GM12878 (cell line): ENCODE measurements at regions not wholly inside any gene's neighbourhood (a gene's known extent, or its start where the extent isn't known, plus 50 kb on each side); places are given as distances from the start of the nearest gene placed in this dataset.

Source experiments
- ATAC-seq: fragments of 200-7000 bp; cut with Tn5 transposase; 3 replicates; pipeline ENCODE4 v1.9.1; 2020; ENCODE audit warnings: mild to moderate bottlenecking, moderate library complexity
- BruUV-seq: library from RNA; stranded (reverse); fragments of 400-500 nt; replicated peaks from 2 replicates; lab custom pipeline; 2021; lab: Mats Ljungman, UMichigan
- CTCF ChIA-PET: fragments of 300-600 bp; sonication (Branson Sonifier 250); formaldehyde crosslinking; extraction: SDS; loops from one replicate; lab custom pipeline; 2021; ENCODE audit warnings: inconsistent platforms; lab: Yijun Ruan, JAX
- POLR2A ChIA-PET: fragments of 350-600 bp; formaldehyde crosslinking; extraction: SDS; loops from one replicate; lab custom pipeline; 2021; ENCODE audit warnings: inconsistent platforms; lab: Charles Lee
- RAD21 ChIA-PET: fragments of 300-600 bp; sonication (Branson Sonifier 250); formaldehyde crosslinking; loops from one replicate; lab custom pipeline; 2023; ENCODE audit warnings: antibody characterized with exemption; ENCODE audit not compliant: unreplicated experiment; lab: Charles Lee
- SMC1A ChIA-PET: fragments of 300-600 bp; sonication (Branson Sonifier 250); formaldehyde crosslinking; loops from one replicate; lab custom pipeline; 2023; ENCODE audit not compliant: unreplicated experiment, uncharacterized antibody; lab: Charles Lee
- DNase-seq: peaks from one replicate; pipeline ENCODE4 v3.0.0-alpha.2; 2011; ENCODE audit warnings: low read depth, low spot score
- FAIRE-seq: peaks from 3 replicates; lab custom pipeline; 2011; peaks lifted over from hg19 to GRCh38; lab: Jason Lieb, UNC
- H2AFZ ChIP-seq: 2 replicates; pipeline ENCODE4 v1.6.0; 2011; ENCODE audit warnings: low read depth, low read length, control low read depth; ENCODE audit not compliant: control insufficient read depth
- H3K27ac ChIP-seq: 2 replicates; pipeline ENCODE4 v1.5.1; 2011; ENCODE audit warnings: control low read depth; ENCODE audit not compliant: control insufficient read depth, insufficient read depth
- H3K27me3 ChIP-seq, 2 experiments: replicated peaks in 1 of 2; 2 replicates each; pipeline versions ENCODE4 v1.6.0 to v1.6.1; 2011; ENCODE audit warnings: low read length in 1 of 2; ENCODE audit not compliant: control insufficient read depth in 2 of 2, insufficient read depth in 2 of 2
- H3K36me3 ChIP-seq, 2 experiments: 2 replicates each; pipeline ENCODE4 v1.5.1; 2011; ENCODE audit warnings: low read length in 1 of 2; ENCODE audit not compliant: control insufficient read depth in 2 of 2, insufficient read depth in 2 of 2
- H3K4me1 ChIP-seq: 2 replicates; pipeline ENCODE4 v1.6.1; 2011; ENCODE audit warnings: mild to moderate bottlenecking, low read length, moderate library complexity, mixed read lengths; ENCODE audit not compliant: control insufficient read depth, insufficient read depth
- H3K4me2 ChIP-seq: 2 replicates; pipeline ENCODE4 v1.6.0; 2011; ENCODE audit warnings: control low read depth; ENCODE audit not compliant: control insufficient read depth, insufficient read depth
- H3K4me3 ChIP-seq: fragments of 200-600 bp; sonication (generic); 2 replicates; pipeline ENCODE4 v1.5.1; 2016
- H3K79me2 ChIP-seq: 2 replicates; pipeline ENCODE4 v1.6.0; 2011; ENCODE audit warnings: low read length; ENCODE audit not compliant: control insufficient read depth, insufficient read depth
- H3K9ac ChIP-seq: 2 replicates; pipeline ENCODE4 v1.8.0; 2011; ENCODE audit warnings: low read length, control low read depth, mixed read lengths; ENCODE audit not compliant: control insufficient read depth, insufficient read depth
- H3K9me3 ChIP-seq: replicated peaks from 3 replicates; pipeline ENCODE4 v1.5.1; 2011; ENCODE audit warnings: mild to moderate bottlenecking, low read length; ENCODE audit not compliant: control insufficient read depth, insufficient read depth
- H4K20me1 ChIP-seq: 2 replicates; pipeline ENCODE4 v1.6.0; 2011; ENCODE audit not compliant: control insufficient read depth, insufficient read depth
- BHLHE40 ChIP-seq, 2 experiments: fragments of 450-650 bp in 1 of 2; IDR thresholded peaks; 2 replicates each; pipeline ENCODE4 v1.6.1; 2011 to 2017; ENCODE audit warnings: low read depth in 2 of 2, borderline replicate concordance in 1 of 2, improper control_type of control experiment in 1 of 2, low read length in 1 of 2, mild to moderate bottlenecking in 1 of 2
- FOXK2 ChIP-seq: fragments of 450-650 bp; IDR thresholded peaks from 2 replicates; pipeline ENCODE4 v1.6.1; 2017; ENCODE audit warnings: mild to moderate bottlenecking, moderate library complexity
- GATAD2B ChIP-seq: fragments of 450-650 bp; conservative IDR thresholded peaks from 2 replicates; pipeline ENCODE4 v1.6.1; 2017; ENCODE audit warnings: low read depth, mild to moderate bottlenecking, moderate library complexity
- HCFC1 ChIP-seq: fragments of 150-350 bp; IDR thresholded peaks from 2 replicates; pipeline ENCODE4 v1.6.1; 2014; ENCODE audit warnings: low read length
- HDAC6 ChIP-seq: fragments of 200-600 bp; sonication (generic); IDR thresholded peaks from one replicate; pipeline ENCODE4 v1.8.0; 2017; ENCODE audit warnings: antibody characterized with exemption; ENCODE audit not compliant: unreplicated experiment
- MEF2A ChIP-seq: IDR thresholded peaks from 2 replicates; pipeline ENCODE4 v1.6.1; 2011; ENCODE audit warnings: low read depth, mild to moderate bottlenecking, low read length, moderate library complexity; ENCODE audit not compliant: insufficient read depth
- PAX5 ChIP-seq: IDR thresholded peaks from 2 replicates; pipeline ENCODE4 v1.6.1; 2011; ENCODE audit warnings: low read depth, low read length, borderline replicate concordance
- PML ChIP-seq: IDR thresholded peaks from 2 replicates; pipeline ENCODE4 v1.6.1; 2012; ENCODE audit warnings: low read length, inconsistent platforms
- RAD21 ChIP-seq: IDR thresholded peaks from 2 replicates; pipeline ENCODE4 v1.6.1; 2011; ENCODE audit warnings: mild to moderate bottlenecking, low read depth, low read length, moderate library complexity; ENCODE audit not compliant: insufficient read depth
- RELA ChIP-seq: fragments of 450-650 bp; IDR thresholded peaks from 2 replicates; pipeline ENCODE4 v1.8.0; 2014; ENCODE audit warnings: borderline replicate concordance; ENCODE audit not compliant: partially characterized antibody
- TCF3 ChIP-seq: IDR thresholded peaks from 2 replicates; pipeline ENCODE4 v1.6.1; 2012; ENCODE audit warnings: low read depth, mild to moderate bottlenecking, low read length, borderline replicate concordance; ENCODE audit not compliant: insufficient read depth
- TCF7 ChIP-seq: IDR thresholded peaks from 2 replicates; pipeline ENCODE4 v1.6.1; 2014; ENCODE audit warnings: antibody characterized with exemption, borderline replicate concordance
- WRNIP1 ChIP-seq: IDR thresholded peaks from 2 replicates; pipeline ENCODE4 v1.6.1; 2011; ENCODE audit warnings: low read depth, low read length, improper control_type of control experiment, borderline replicate concordance
- ZNF207 ChIP-seq: fragments of 450-650 bp; IDR thresholded peaks from 2 replicates; pipeline ENCODE4 v1.6.1; 2014; ENCODE audit warnings: antibody characterized with exemption, mild to moderate bottlenecking, borderline replicate concordance
- WGBS: methylation state at CpG from one replicate; pipeline ENCODE4 v1.1.6; 2016; ENCODE audit warnings: low lambda C conversion rate; ENCODE audit not compliant: insufficient replicate concordance, insufficient coverage; ENCODE audit errors: missing lambda C conversion rate; 5-methylcytosine and 5-hydroxymethylcytosine counted together
- in situ Hi-C: fragments of 300-500 bp; cut with MboI; formaldehyde crosslinking; loops from 9 replicates; pipeline ENCODE4 v1.14.3; 2018; ENCODE audit warnings: mixed read lengths
- intact Hi-C: fragments of 100-400 bp; cut with micrococcal nuclease; formaldehyde crosslinking; loops from one replicate; pipeline ENCODE4 v1.14.2; 2022; ENCODE audit not compliant: unreplicated experiment
- TF ChIP-seq, protein P1 (sequence below): fragments of 450-650 bp; IDR thresholded peaks from 2 replicates; pipeline ENCODE4 v1.6.1; 2014; ENCODE audit warnings: mild to moderate bottlenecking

DNA sequence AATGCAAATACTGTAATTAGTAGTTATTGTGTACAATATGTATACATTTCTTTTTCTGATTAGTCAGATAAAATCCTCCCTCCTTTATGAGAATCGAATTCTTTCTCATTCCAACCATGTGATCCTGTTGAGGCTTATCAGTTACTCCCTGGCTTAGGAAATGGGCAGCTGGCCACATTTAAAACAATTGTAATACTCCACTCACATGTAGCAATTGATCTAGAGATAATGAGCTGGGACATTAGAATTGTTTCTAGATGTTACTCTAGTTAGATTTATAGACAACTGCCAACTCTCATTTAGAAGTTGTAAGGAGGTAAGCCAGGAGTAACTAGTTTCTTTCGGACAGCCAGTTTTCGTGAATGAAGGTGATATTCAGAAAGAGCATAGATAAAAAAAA, 859.3 kb upstream of the AADAT start:
- RAD21 ChIA-PET, result no interaction called here
- Histone ChIP-seq H3K9ac (no peak overlapping the region), H3K4me1 (no peaks in the 10 kb centered on the region), H3K36me3 (no peaks in the 10 kb centered on the region), H4K20me1 (no peaks in the 10 kb centered on the region), H3K9me3 (no peaks in the 10 kb centered on the region), H3K27me3 (no peaks in the 10 kb centered on the region), H2AFZ (no peak overlapping the region), H3K4me2 (no peak overlapping the region), H3K79me2 (no peaks in the 10 kb centered on the region), H3K27ac (no peak overlapping the region), H3K4me3 (no peak overlapping the region)
- no peak for DNase-seq
- no peak for TF ChIP-seq TCF7
- no peak for TF ChIP-seq ZNF207
- TF ChIP-seq FOXK2, result no peak
- no peak for TF ChIP-seq PML
- no peak for TF ChIP-seq PAX5
- TF ChIP-seq MEF2A, result no peak
- TF ChIP-seq BHLHE40 (IDR thresholded peaks at IDR 0.05; ENCODE audit: borderline replicate concordance in 1 of 2, low read depth in 2 of 2, low read length in 1 of 2), result no peak
- no peak for TF ChIP-seq WRNIP1
- TF ChIP-seq RAD21, result no peak
- TF ChIP-seq, protein P1, sequence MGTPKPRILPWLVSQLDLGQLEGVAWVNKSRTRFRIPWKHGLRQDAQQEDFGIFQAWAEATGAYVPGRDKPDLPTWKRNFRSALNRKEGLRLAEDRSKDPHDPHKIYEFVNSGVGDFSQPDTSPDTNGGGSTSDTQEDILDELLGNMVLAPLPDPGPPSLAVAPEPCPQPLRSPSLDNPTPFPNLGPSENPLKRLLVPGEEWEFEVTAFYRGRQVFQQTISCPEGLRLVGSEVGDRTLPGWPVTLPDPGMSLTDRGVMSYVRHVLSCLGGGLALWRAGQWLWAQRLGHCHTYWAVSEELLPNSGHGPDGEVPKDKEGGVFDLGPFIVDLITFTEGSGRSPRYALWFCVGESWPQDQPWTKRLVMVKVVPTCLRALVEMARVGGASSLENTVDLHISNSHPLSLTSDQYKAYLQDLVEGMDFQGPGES, result no peak
- no peak for TF ChIP-seq HCFC1
- TF ChIP-seq RELA, result no peak
- no peak for TF ChIP-seq TCF3
- no peak for TF ChIP-seq GATAD2B
- no peak for TF ChIP-seq HDAC6
- WGBS, result 41% methylated on average over 3 of the region's 3 CpGs
- ATAC-seq, result no peak
- CTCF ChIA-PET, result no interaction called here
- POLR2A ChIA-PET, result no interaction called here
- no peak for FAIRE-seq
- intact Hi-C loops, result no loop called here
- SMC1A ChIA-PET, result no interaction called here
- no TSS peak for BruUV-seq
- in situ Hi-C loops, result no loop called here
